Activated CD4-positive, alpha-beta T cell treated with anti-CD3 and anti-CD28 coated beads, Interleukin-2, amount 10 ng/mL, durations not matched to agents 7 days and 5 days (primary cell): ENCODE measurements at regions not wholly inside any gene's neighbourhood (a gene's known extent, or its start where the extent isn't known, plus 50 kb on each side); places are given as distances from the start of the nearest gene placed in this dataset.
"Not testable (repeated sequence)": the region's sequence is repeated elsewhere in the genome, so short reads cannot be mapped to it uniquely, and the experiment has no call there.

ENCODE experiments used
- CTCF ChIA-PET: fragments of 350-600 bp; sonication (Branson Sonifier 250); formaldehyde crosslinking; loops from one replicate; lab custom pipeline; 2021; ENCODE audit warnings: antibody characterized with exemption; lab: Charles Lee
- POLR2A ChIA-PET: fragments of 350-600 bp; sonication (Branson Sonifier 250); formaldehyde crosslinking; loops from one replicate; lab custom pipeline; 2021; ENCODE audit warnings: antibody characterized with exemption; lab: Charles Lee
- DNase-seq: peaks from one replicate; pipeline ENCODE4 v3.0.0-alpha.2; 2020
- H3K27ac Mint-ChIP-seq: one replicate; pipeline ENCODE4 v1.8.0; 2021; ENCODE audit warnings: mild to moderate bottlenecking, moderate library complexity, mixed read lengths
- H3K27me3 Mint-ChIP-seq: one replicate; pipeline ENCODE4 v1.8.0; 2021; ENCODE audit warnings: mixed read lengths
- H3K36me3 Mint-ChIP-seq: one replicate; pipeline ENCODE4 v1.8.0; 2021; ENCODE audit warnings: low read depth, mixed read lengths
- H3K4me1 Mint-ChIP-seq: one replicate; pipeline ENCODE4 v1.8.0; 2021; ENCODE audit warnings: mixed read lengths
- H3K4me3 Mint-ChIP-seq: one replicate; pipeline ENCODE4 v1.8.0; 2021; ENCODE audit warnings: mild to moderate bottlenecking, moderate library complexity, mixed read lengths
- H3K9me3 Mint-ChIP-seq: one replicate; pipeline ENCODE4 v1.8.0; 2021; ENCODE audit warnings: mixed read lengths

- ChIA-PET CTCF (no interaction called here), POLR2A (no interaction called here)
- no peak overlapping the region for H3K4me3 Mint-ChIP-seq
- H3K36me3 Mint-ChIP-seq: no peaks in the 10 kb centered on the region
- no peaks in the 10 kb centered on the region for H3K27me3 Mint-ChIP-seq
- no peak for DNase-seq
- H3K9me3 Mint-ChIP-seq: peaks cover 6% of the 10 kb centered on the region
- no peaks in the 10 kb centered on the region for H3K4me1 Mint-ChIP-seq
- no peak overlapping the region for H3K27ac Mint-ChIP-seq
These were observed 1346.2 kb downstream of the SUCLG1 start for GRCh38 chr2:83112858-83113257.

- Mint-ChIP-seq H3K27ac (no peak overlapping the region), H3K4me1 (no peaks in the 10 kb centered on the region), H3K4me3 (no peak overlapping the region), H3K9me3 (peaks cover 6% of the 10 kb centered on the region), H3K27me3 (no peaks in the 10 kb centered on the region), H3K36me3 (no peaks in the 10 kb centered on the region)
- DNase-seq: no peak
- ChIA-PET CTCF (no interaction called here), POLR2A (no interaction called here)
These were observed 1349.8 kb downstream of the SUCLG1 start for GRCh38 chr2:83109284-83109683.

GRCh38 chr2:83106853-83107252, 1352.2 kb downstream of the SUCLG1 start:
- H3K9me3 Mint-ChIP-seq: peaks cover 2% of the 10 kb centered on the region
- no peaks in the 10 kb centered on the region for H3K36me3 Mint-ChIP-seq
- no peak overlapping the region for H3K4me3 Mint-ChIP-seq
- POLR2A ChIA-PET: no interaction called here
- no peaks in the 10 kb centered on the region for H3K4me1 Mint-ChIP-seq
- CTCF ChIA-PET: no interaction called here
- no peaks in the 10 kb centered on the region for H3K27me3 Mint-ChIP-seq
- no peak for DNase-seq
- H3K27ac Mint-ChIP-seq: no peak overlapping the region

GRCh38 chr2:83104202-83104601, 1354.9 kb downstream of the SUCLG1 start:
- CTCF ChIA-PET: no interaction called here
- Mint-ChIP-seq H3K27ac (no peak overlapping the region), H3K27me3 (no peaks in the 10 kb centered on the region), H3K36me3 (no peaks in the 10 kb centered on the region), H3K9me3 (peaks cover 8% of the 10 kb centered on the region), H3K4me1 (no peaks in the 10 kb centered on the region), H3K4me3 (no peak overlapping the region)
- POLR2A ChIA-PET: no interaction called here
- no peak for DNase-seq

GRCh38 chr2:83103613-83104012, 1355.5 kb downstream of the SUCLG1 start:
- Mint-ChIP-seq H3K36me3 (no peaks in the 10 kb centered on the region), H3K9me3 (peaks cover 7% of the 10 kb centered on the region), H3K27ac (no peak overlapping the region), H3K4me3 (no peak overlapping the region), H3K27me3 (no peaks in the 10 kb centered on the region), H3K4me1 (no peaks in the 10 kb centered on the region)
- ChIA-PET POLR2A (no interaction called here), CTCF (no interaction called here)
- no peak for DNase-seq

GRCh38 chr2:83089051-83089450, 1370.0 kb downstream of the SUCLG1 start:
- H3K4me1 Mint-ChIP-seq, H3K36me3 Mint-ChIP-seq, CTCF ChIA-PET, POLR2A ChIA-PET, DNase-seq, H3K27ac Mint-ChIP-seq, H3K27me3 Mint-ChIP-seq, H3K9me3 Mint-ChIP-seq, H3K4me3 Mint-ChIP-seq: not testable (repeated sequence)

GRCh38 chr2:83085869-83086268, 1373.2 kb downstream of the SUCLG1 start:
- CTCF ChIA-PET: no interaction called here
- Mint-ChIP-seq H3K4me1 (no peaks in the 10 kb centered on the region), H3K4me3 (no peak overlapping the region), H3K36me3 (no peaks in the 10 kb centered on the region), H3K27me3 (no peaks in the 10 kb centered on the region), H3K9me3 (peaks cover 9% of the 10 kb centered on the region), H3K27ac (no peak overlapping the region)
- DNase-seq: no peak
- POLR2A ChIA-PET: no interaction called here

- POLR2A ChIA-PET: no interaction called here
- Mint-ChIP-seq H3K4me1 (no peaks in the 10 kb centered on the region), H3K9me3 (peaks cover 4% of the 10 kb centered on the region), H3K4me3 (no peak overlapping the region), H3K27me3 (no peaks in the 10 kb centered on the region), H3K27ac (no peak overlapping the region), H3K36me3 (no peaks in the 10 kb centered on the region)
- CTCF ChIA-PET: no interaction called here
- DNase-seq: no peak
These were observed 1377.0 kb downstream of the SUCLG1 start for GRCh38 chr2:83081826-83082690.

GRCh38 chr2:83079007-83079406, 1380.1 kb downstream of the SUCLG1 start:
- ChIA-PET CTCF (no interaction called here), POLR2A (no interaction called here)
- no peaks in the 10 kb centered on the region for H3K9me3 Mint-ChIP-seq
- H3K27me3 Mint-ChIP-seq: no peaks in the 10 kb centered on the region
- H3K4me1 Mint-ChIP-seq: no peaks in the 10 kb centered on the region
- DNase-seq: no peak
- no peak overlapping the region for H3K4me3 Mint-ChIP-seq
- no peak overlapping the region for H3K27ac Mint-ChIP-seq
- no peaks in the 10 kb centered on the region for H3K36me3 Mint-ChIP-seq

GRCh38 chr2:83072767-83073166, 1386.3 kb downstream of the SUCLG1 start:
- H3K4me1 Mint-ChIP-seq: no peaks in the 10 kb centered on the region
- H3K4me3 Mint-ChIP-seq: no peak overlapping the region
- no peak for DNase-seq
- ChIA-PET CTCF (no interaction called here), POLR2A (no interaction called here)
- H3K36me3 Mint-ChIP-seq: no peaks in the 10 kb centered on the region
- H3K27me3 Mint-ChIP-seq: no peaks in the 10 kb centered on the region
- H3K9me3 Mint-ChIP-seq: no peaks in the 10 kb centered on the region
- no peak overlapping the region for H3K27ac Mint-ChIP-seq

GRCh38 chr2:83071914-83072313, 1387.2 kb downstream of the SUCLG1 start:
- no peaks in the 10 kb centered on the region for H3K27me3 Mint-ChIP-seq
- ChIA-PET POLR2A (no interaction called here), CTCF (no interaction called here)
- no peaks in the 10 kb centered on the region for H3K4me1 Mint-ChIP-seq
- no peaks in the 10 kb centered on the region for H3K36me3 Mint-ChIP-seq
- H3K9me3 Mint-ChIP-seq: no peaks in the 10 kb centered on the region
- H3K4me3 Mint-ChIP-seq: no peak overlapping the region
- no peak for DNase-seq
- no peak overlapping the region for H3K27ac Mint-ChIP-seq

- Mint-ChIP-seq H3K9me3 (no peaks in the 10 kb centered on the region), H3K36me3 (no peaks in the 10 kb centered on the region), H3K4me1 (no peaks in the 10 kb centered on the region), H3K27me3 (no peaks in the 10 kb centered on the region), H3K4me3 (no peak overlapping the region), H3K27ac (no peak overlapping the region)
- DNase-seq: no peak
- ChIA-PET CTCF (no interaction called here), POLR2A (no interaction called here)
These were observed 1387.7 kb downstream of the SUCLG1 start for GRCh38 chr2:83071352-83071751.

- Mint-ChIP-seq H3K9me3 (peaks cover 2% of the 10 kb centered on the region), H3K27ac (no peak overlapping the region), H3K36me3 (no peaks in the 10 kb centered on the region), H3K27me3 (no peaks in the 10 kb centered on the region), H3K4me1 (no peaks in the 10 kb centered on the region), H3K4me3 (no peak overlapping the region)
- ChIA-PET POLR2A (no interaction called here), CTCF (no interaction called here)
- DNase-seq: no peak
These were observed 1389.4 kb downstream of the SUCLG1 start for GRCh38 chr2:83069724-83070123.

- Mint-ChIP-seq H3K4me3 (no peak overlapping the region), H3K36me3 (no peaks in the 10 kb centered on the region), H3K27ac (no peak overlapping the region), H3K4me1 (no peaks in the 10 kb centered on the region), H3K9me3 (peaks cover 2% of the 10 kb centered on the region), H3K27me3 (no peaks in the 10 kb centered on the region)
- no peak for DNase-seq
- POLR2A ChIA-PET: no interaction called here
- CTCF ChIA-PET: no interaction called here
These were observed 1390.4 kb downstream of the SUCLG1 start for GRCh38 chr2:83068714-83069113.
